ENCODE measurements at regions not wholly inside any gene's neighbourhood (a gene's known extent, or its start where the extent isn't known, plus 50 kb on each side); places are given as distances from the start of the nearest gene placed in this dataset.

- no peak for TF ChIP-seq MEF2A (IDR thresholded peaks at IDR 0.05; ENCODE audit: borderline replicate concordance, low read depth)
- TF ChIP-seq CHD2 (IDR thresholded peaks at IDR 0.05; ENCODE audit: low read length, partially characterized antibody) = no peak
- no peak for TF ChIP-seq CTCF (IDR thresholded peaks at IDR 0.05)
- TF ChIP-seq FOXM1 (IDR thresholded peaks at IDR 0.05; ENCODE audit: low read depth) = no peak
- no peak for TF ChIP-seq YY1 (IDR thresholded peaks at IDR 0.05; ENCODE audit: low read depth)
- TF ChIP-seq MAX (IDR thresholded peaks at IDR 0.05; ENCODE audit: low read depth) = no peak
- no peak for TF ChIP-seq POLR2AphosphoS5 (IDR thresholded peaks at IDR 0.05; ENCODE audit: low read depth, low read length)
- TF ChIP-seq RAD21 (IDR thresholded peaks at IDR 0.05; ENCODE audit: low read length) = no peak
- TF ChIP-seq TAF1 (IDR thresholded peaks at IDR 0.05; ENCODE audit: borderline replicate concordance, low read depth, low read length) = no peak
- TF ChIP-seq RFX5 (IDR thresholded peaks at IDR 0.05; ENCODE audit: low read length) = no peak
- no peak for TF ChIP-seq EP300 (IDR thresholded peaks at IDR 0.05; ENCODE audit: borderline replicate concordance in 1 of 2, low read depth in 1 of 2, low read length in 1 of 2)
- no peak for TF ChIP-seq EZH2phosphoT487 (IDR thresholded peaks at IDR 0.05; ENCODE audit: borderline replicate concordance, low read depth)
- no peak for TF ChIP-seq RCOR1 (IDR thresholded peaks at IDR 0.05; ENCODE audit: low read length)
- TF ChIP-seq FOXJ3 (CRISPR knock-in tag; IDR thresholded peaks at IDR 0.05) = no peak
Observed at GRCh38 chr5:57750891-57751290, 268.3 kb upstream of the ACTBL2 start.
